DND-41 (cell line): ENCODE measurements at regions not wholly inside any gene's neighbourhood (a gene's known extent, or its start where the extent isn't known, plus 50 kb on each side); places are given as distances from the start of the nearest gene placed in this dataset.

ENCODE experiments used
- ATAC-seq: fragments of 200-7000 bp; cut with Tn5 transposase; 3 replicates; pipeline ENCODE4 v1.9.1; 2021; ENCODE audit warnings: low read depth; ENCODE audit not compliant: insufficient read depth
- DNase-seq: peaks from one replicate; pipeline ENCODE4 v3.0.0-alpha.2; 2020
- H2AFZ ChIP-seq: 2 replicates; pipeline ENCODE4 v1.6.0; 2012; ENCODE audit warnings: low read depth, low read length
- H3K27ac ChIP-seq: 2 replicates; pipeline ENCODE4 v1.5.1; 2012; ENCODE audit warnings: low read length, inconsistent platforms
- H3K27me3 ChIP-seq: fragments of 200-600 bp; sonication (generic); 2 replicates; pipeline ENCODE4 v1.6.0; 2012; ENCODE audit warnings: low read length, mild to moderate bottlenecking, inconsistent platforms; ENCODE audit not compliant: insufficient read depth, poor library complexity
- H3K36me3 ChIP-seq: 2 replicates; pipeline ENCODE4 v1.5.1; 2012; ENCODE audit warnings: low read length, inconsistent platforms; ENCODE audit not compliant: insufficient read depth
- H3K4me1 ChIP-seq: 2 replicates; pipeline ENCODE4 v1.5.1; 2012; ENCODE audit warnings: mild to moderate bottlenecking, low read length; ENCODE audit not compliant: insufficient read depth
- H3K4me2 ChIP-seq: 2 replicates; pipeline ENCODE4 v1.6.0; 2012; ENCODE audit warnings: mild to moderate bottlenecking, moderate library complexity, low read length, inconsistent platforms; ENCODE audit not compliant: insufficient read depth
- H3K4me3 ChIP-seq, 2 experiments: fragments of 200-600 bp in 1 of 2; shearing (Covaris generic) in 1 of 2; 2 replicates each; pipeline ENCODE4 v1.5.1; 2012 to 2016; ENCODE audit warnings: inconsistent platforms in 2 of 2, low read length in 2 of 2, mild to moderate bottlenecking in 2 of 2, low read depth in 1 of 2, moderate library complexity in 1 of 2
- H3K79me2 ChIP-seq: 2 replicates; pipeline ENCODE4 v1.6.0; 2012; ENCODE audit warnings: low read length, inconsistent platforms; ENCODE audit not compliant: insufficient read depth
- H3K9ac ChIP-seq: 2 replicates; pipeline ENCODE4 v1.6.0; 2012; ENCODE audit warnings: low read depth, mild to moderate bottlenecking, inconsistent platforms, low read length, moderate library complexity
- H3K9me3 ChIP-seq: 2 replicates; pipeline ENCODE4 v1.5.1; 2012; ENCODE audit warnings: low read length, moderate library complexity, mild to moderate bottlenecking, inconsistent platforms; ENCODE audit not compliant: insufficient read depth, severe bottlenecking
- H4K20me1 ChIP-seq: 2 replicates; pipeline ENCODE4 v1.6.0; 2012; ENCODE audit warnings: low read length; ENCODE audit not compliant: insufficient read depth
- EZH2 ChIP-seq: IDR thresholded peaks from 3 replicates; pipeline ENCODE4 v1.6.1; 2012; ENCODE audit warnings: borderline replicate concordance, low read depth, mild to moderate bottlenecking, moderate library complexity, low read length, inconsistent platforms; ENCODE audit not compliant: severe bottlenecking
- TF ChIP-seq, protein P1 (sequence below): IDR thresholded peaks from 2 replicates; pipeline ENCODE4 v1.5.1; 2012; ENCODE audit warnings: borderline replicate concordance, low read length, moderate library complexity, mild to moderate bottlenecking; ENCODE audit not compliant: poor library complexity, severe bottlenecking; ENCODE audit errors: extremely low read depth

GRCh38 chr17:72185564-72185963, 64.7 kb downstream of the SOX9 start:
- H3K4me1 ChIP-seq: no peaks in the 10 kb centered on the region
- ATAC-seq (no peak), DNase-seq (no peak)
- H3K79me2 ChIP-seq: no peaks in the 10 kb centered on the region
- no peaks in the 10 kb centered on the region for H3K9me3 ChIP-seq
- no peaks in the 10 kb centered on the region for H3K36me3 ChIP-seq
- no peaks in the 10 kb centered on the region for H3K27me3 ChIP-seq
- no peak overlapping the region for H3K4me2 ChIP-seq
- no peak overlapping the region for H3K27ac ChIP-seq
- no peak overlapping the region for H2AFZ ChIP-seq
- no peaks in the 10 kb centered on the region for H4K20me1 ChIP-seq
- H3K9ac ChIP-seq: no peak overlapping the region
- no peak overlapping the region for H3K4me3 ChIP-seq
- TF ChIP-seq, protein P1, sequence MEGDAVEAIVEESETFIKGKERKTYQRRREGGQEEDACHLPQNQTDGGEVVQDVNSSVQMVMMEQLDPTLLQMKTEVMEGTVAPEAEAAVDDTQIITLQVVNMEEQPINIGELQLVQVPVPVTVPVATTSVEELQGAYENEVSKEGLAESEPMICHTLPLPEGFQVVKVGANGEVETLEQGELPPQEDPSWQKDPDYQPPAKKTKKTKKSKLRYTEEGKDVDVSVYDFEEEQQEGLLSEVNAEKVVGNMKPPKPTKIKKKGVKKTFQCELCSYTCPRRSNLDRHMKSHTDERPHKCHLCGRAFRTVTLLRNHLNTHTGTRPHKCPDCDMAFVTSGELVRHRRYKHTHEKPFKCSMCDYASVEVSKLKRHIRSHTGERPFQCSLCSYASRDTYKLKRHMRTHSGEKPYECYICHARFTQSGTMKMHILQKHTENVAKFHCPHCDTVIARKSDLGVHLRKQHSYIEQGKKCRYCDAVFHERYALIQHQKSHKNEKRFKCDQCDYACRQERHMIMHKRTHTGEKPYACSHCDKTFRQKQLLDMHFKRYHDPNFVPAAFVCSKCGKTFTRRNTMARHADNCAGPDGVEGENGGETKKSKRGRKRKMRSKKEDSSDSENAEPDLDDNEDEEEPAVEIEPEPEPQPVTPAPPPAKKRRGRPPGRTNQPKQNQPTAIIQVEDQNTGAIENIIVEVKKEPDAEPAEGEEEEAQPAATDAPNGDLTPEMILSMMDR: no peak
- no peak for TF ChIP-seq EZH2

DNA sequence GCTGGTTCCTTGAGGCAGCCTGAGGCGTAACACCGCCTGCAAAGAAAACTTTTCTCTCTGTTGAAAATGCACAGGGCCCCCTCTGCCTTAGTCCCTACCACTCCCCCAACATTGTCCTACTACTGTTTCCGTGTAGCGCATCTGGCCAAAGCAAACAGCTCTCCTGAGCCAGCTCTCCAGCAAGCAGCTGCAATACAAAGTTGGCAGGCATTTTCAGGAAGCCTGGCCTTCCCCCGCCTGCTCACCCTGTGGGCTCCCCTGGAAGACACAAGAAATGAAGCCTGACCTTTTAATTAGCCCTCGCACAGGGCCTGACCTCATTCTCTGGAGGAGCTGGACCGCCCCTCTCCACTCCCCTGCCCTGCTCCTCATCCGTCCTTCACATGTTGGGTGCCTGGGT, 66.7 kb downstream of the SOX9 start:
- Histone ChIP-seq H3K27ac (no peak overlapping the region), H3K79me2 (no peaks in the 10 kb centered on the region), H3K9ac (no peak overlapping the region), H2AFZ (no peak overlapping the region), H4K20me1 (no peaks in the 10 kb centered on the region), H3K27me3 (no peaks in the 10 kb centered on the region), H3K36me3 (no peaks in the 10 kb centered on the region), H3K9me3 (no peaks in the 10 kb centered on the region), H3K4me1 (no peaks in the 10 kb centered on the region), H3K4me3 (no peak overlapping the region), H3K4me2 (no peak overlapping the region)
- TF ChIP-seq EZH2: no peak
- TF ChIP-seq, protein P1: no peak
- ATAC-seq (no peak), DNase-seq (no peak)

- no peak for TF ChIP-seq EZH2
- TF ChIP-seq, protein P1: no peak
Measured at GRCh38 chr17:72188801-72189200, 68.0 kb downstream of the SOX9 start.

More at GRCh38 chr17:72188801-72189200, 68.0 kb downstream of the SOX9 start:
- Histone ChIP-seq H3K79me2 (no peaks in the 10 kb centered on the region), H3K36me3 (no peaks in the 10 kb centered on the region), H3K4me2 (no peak overlapping the region), H3K4me3 (no peak overlapping the region), H3K9me3 (no peaks in the 10 kb centered on the region), H3K27me3 (no peaks in the 10 kb centered on the region), H3K27ac (no peak overlapping the region), H3K4me1 (no peaks in the 10 kb centered on the region), H3K9ac (no peak overlapping the region), H2AFZ (no peak overlapping the region), H4K20me1 (no peaks in the 10 kb centered on the region)
- no peak for DNase-seq
- no peak for ATAC-seq
